NCI-H2171 (cell line): ENCODE measurements at regions not wholly inside any gene's neighbourhood (a gene's known extent, or its start where the extent isn't known, plus 50 kb on each side); places are given as distances from the start of the nearest gene placed in this dataset.

Source experiments
- DNase-seq: peaks from one replicate; lab custom pipeline; 2025; lab: John Stamatoyannopoulos, UW

DNA sequence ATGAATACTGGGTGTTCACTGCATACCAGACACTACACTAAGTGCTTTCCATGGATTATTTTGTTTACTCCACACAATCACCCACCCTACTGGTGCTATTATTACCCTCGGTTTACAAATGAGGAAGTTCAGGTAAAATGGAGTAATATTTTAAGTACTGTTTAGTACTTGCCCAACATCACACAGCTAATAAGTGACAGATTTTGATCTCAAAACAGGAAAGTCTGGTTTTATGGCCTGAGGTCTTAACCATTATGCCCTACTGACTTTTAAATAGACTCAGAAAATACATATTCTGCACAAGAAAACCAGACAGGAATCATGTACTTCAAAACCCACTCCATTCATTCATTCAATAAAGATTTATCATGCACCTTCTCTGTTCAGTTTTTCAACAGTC lies 431.0 kb upstream of the TLE4 start:
- no peak for DNase-seq

DNA sequence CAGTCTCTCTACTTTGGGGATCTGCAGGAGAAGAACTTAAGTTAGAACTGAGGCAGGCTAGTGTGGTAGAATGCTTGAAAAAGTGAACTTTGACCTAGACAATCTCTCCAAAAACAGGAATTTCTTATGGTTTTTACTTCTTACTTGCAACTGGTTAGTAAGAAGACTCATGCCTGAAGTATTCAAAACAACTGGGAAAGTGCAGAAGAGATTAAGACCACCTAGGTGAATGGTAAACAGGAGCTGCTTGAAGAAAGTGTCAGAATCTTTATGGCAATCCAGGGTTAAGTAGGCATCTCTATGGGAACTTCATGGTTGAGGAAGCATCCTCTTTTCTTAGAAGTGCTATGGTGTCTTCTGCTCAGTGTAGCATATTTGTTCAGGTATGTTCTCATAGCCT lies 428.6 kb upstream of the TLE4 start:
- no peak for DNase-seq

DNA sequence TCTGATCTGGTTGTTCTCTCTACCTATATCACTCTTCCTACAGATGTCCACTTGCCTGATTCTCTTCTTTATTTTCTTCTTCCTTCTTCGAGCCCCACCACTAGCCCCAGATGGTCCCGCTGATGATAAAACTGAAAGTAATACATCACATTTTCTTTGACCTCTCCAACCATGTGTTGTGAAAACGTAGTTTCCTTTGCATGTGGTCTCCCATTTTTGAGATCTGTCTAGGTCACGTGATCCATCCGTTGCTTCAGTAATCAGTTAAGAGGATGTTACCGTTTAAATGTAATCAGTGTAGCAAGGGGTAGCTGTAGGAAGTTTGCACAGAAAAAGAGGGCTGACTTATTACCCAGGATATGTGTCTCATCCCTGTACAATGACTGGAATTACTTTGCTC lies 426.3 kb upstream of the TLE4 start:
- DNase-seq = no peak

DNA sequence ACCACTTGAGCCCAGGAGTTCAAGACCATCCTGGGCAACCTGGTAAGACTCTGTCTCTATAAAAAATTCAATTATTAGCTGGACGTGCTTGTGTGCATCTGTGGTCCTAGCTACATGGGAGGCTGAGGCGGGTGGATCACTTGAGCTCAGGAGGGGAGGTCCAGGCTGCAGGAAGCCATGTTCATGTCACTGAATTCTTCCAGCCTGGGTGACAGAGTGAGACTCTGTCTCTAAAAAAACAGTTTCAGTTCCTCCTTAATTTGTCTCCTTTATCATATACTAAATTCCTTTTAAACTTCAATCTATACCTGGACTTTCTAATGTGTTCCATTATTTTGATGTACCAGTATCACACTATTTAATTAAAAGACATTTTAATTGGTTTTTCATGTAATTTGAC lies 422.2 kb upstream of the TLE4 start:
- no peak for DNase-seq

DNA sequence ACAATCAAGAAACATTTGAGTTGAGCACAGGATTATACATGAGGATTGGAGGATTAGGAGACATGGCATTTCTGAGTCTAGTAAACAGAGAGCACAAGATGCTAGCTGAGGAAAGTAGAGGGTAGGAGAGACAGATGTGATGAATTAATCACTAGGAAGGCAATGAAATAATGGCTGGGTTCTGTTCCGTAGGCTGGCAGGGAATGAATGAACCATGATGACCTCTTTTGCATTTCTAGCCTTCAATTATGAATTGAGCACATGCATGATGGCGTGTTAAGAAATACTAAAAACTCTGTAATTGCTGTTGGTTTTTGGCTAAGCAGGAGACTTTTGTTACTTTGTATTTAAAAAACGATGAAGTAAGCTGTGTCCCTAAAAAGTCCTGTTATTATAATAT lies 420.0 kb upstream of the TLE4 start:
- DNase-seq = no peak

DNA sequence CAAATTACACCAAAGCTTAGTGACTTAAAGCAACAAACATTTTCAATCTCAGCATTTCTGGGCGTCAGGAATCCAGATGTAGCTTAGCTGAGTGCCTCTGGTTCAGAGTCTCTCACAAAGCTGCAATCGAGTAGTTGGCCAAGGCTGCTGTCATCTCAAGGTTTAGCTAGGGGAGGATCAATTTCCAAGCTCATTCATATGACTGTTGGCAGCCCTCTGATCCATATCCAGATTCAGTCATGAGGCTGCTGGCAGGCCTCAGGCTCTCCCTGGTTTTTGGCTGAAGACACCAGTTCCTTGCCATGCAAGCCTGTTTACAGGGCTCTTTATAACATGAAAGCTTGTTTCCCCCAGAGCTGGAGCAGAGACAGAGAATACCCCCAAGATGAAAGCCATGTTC lies 419.5 kb upstream of the TLE4 start:
- no peak for DNase-seq

DNA sequence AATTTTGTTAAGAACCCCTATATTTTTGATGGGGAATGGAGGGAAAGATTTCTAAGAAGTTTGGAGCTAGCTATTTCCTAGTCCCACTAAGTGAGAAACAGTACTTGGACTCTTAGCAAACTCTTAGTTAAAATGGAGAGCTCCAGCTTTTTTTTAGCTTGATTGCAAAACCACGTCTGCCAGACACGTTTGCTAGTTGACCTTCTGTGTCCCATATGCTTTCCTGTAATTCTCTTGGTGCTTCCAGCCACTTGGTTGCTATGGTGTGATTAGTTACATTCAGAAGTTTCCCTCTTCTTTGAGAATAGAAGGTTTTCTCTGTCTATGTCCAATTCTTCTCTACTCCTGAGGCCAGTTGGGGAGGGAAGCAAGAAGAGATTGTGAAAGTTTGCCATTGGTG lies 417.0 kb upstream of the TLE4 start:
- no peak for DNase-seq

DNA sequence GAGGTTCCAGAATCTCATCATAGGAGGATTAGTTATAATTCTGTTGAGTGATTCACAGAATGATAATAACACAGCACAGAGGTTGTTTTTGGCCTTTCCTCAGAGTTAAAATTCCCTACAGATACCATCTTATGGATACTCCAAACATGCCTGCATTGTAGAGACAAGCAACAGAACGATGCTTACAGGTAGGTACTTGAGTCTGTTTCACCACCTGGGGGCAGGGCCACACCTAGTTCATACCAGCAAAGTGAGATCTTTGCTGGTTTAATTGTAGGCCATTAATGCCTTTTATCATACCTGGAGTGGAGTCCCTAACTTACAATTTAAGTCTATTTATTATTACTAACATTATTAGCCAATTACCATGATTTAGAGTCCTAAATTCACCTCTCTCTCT lies 416.5 kb upstream of the TLE4 start:
- no peak for DNase-seq

DNA sequence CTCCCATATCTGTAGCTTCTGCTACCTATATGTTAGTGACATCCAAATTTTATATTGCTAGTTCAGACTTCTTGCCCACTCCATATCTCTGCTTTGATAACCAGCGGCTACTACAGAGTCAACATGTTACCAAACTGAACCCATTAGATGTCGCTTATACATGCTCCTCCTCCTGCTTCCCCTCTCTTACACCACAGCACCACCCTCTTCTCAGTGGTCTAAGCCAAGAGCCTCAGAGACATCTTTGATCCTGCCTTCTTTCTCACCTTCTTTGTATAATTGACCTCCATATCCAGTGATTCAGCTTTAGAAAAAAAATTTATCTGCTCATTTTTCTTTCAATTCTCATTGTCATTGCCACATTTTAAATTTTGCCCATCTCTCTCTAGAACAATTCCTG lies 408.2 kb upstream of the TLE4 start:
- no peak for DNase-seq

DNA sequence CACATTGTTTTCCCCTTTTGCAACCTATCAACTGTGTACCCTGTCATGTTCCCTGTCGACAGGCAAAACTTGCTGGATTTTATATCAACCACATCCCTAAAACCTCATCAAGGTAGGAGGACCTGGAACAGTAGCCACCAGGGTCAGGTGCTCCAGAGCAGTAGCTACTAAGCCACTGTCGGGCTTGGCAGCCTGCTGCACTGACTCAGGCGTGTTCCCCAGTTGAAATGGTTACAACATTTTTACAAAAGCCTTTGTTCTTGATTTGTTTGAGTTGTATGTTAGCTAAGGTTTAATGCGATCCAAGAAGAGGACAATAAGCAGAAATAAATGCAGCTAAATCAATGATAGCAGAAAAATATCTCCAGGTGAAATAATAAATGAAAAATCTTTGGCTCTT lies 407.4 kb upstream of the TLE4 start:
- no peak for DNase-seq

DNA sequence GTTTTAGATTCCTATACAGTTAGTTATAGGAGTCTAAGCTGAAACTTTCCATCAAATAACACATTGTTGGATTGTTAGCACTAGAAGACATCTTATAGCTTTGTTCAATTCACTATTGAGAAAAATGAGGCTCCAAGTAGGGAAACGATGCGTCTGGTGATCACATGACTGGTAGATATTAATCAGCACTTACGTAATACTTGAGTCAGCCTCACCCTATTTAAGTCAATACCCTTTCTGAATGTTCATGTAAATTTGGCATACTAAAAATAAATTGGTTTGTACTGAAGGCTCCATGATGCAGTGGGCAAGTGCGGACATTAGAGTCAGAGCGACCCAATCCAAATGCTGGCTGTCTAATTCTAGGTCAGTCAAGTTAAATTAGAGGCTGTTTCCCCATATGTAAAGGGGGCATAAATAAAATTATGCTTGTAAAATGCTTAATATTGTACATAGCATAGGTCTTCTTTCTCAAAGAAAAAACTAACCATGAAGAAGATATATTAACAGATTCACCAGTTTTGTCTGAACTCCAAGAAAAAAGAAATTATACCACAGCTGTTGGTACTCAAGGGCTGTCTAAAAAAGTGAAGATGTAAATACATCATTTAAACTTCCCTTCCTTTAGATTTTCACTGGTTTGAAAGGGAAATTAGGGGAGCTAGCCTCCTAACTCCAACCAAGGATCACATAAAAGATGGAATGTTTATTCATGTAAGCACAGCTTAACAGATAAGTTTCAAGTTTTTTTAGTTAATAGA lies 406.6 kb upstream of the TLE4 start:
- DNase-seq = no peak

DNA sequence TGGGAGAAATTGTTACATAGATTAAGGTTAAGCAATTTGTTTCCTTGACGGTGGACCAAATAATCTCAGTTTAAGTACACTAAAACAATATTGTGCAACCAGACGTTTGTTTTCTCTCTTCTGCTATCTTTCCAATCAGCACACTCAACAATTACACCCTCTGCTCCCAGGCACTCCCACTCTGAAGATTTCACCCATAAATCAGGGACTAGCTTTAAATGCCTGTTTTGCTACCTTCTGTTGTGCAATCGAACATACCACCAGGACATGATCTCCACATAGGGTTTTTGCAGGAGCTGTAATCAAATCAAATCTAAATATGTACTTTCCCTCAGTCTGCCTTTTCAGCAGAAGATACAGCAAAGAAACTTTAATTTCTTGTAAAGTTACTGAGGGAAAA lies 405.8 kb upstream of the TLE4 start:
- no peak for DNase-seq

DNA sequence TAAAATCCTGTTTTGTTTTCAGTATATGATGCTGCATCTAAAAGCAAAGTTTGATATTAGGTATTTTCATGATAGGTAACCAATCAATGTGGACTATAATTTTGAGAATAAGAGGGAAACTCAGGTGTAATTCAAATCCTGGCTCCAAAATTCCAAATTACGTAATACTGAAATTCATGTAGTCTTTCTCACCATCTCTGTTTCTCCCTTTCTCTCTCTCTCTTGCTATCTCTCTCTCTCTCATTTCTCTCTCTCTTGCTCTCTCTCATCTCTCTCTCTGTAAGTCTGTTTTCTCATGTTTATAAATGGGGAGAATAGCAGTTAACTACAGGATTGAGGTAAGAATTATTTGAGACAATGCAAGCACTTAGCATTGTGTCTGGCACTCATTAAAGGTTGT lies 401.1 kb upstream of the TLE4 start:
- DNase-seq = no peak

DNA sequence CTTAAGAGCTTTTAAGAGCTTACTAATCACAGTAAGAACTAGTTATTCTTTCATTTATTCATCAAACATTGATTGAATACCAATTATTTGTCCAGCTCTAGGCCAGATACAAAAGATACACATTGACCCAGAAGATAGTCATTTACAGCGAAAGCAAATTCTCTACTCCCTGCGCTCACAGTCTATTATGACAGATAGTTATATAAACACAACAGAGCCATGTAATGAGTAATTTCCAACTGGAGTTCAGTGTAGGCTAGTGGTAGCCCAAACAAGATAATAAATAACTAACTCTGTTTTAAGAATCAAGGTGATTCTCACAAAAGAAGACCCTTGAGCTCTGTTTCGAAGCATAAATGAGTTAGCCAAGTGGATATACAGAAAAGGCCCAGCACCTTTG lies 397.8 kb upstream of the TLE4 start:
- DNase-seq = no peak

DNA sequence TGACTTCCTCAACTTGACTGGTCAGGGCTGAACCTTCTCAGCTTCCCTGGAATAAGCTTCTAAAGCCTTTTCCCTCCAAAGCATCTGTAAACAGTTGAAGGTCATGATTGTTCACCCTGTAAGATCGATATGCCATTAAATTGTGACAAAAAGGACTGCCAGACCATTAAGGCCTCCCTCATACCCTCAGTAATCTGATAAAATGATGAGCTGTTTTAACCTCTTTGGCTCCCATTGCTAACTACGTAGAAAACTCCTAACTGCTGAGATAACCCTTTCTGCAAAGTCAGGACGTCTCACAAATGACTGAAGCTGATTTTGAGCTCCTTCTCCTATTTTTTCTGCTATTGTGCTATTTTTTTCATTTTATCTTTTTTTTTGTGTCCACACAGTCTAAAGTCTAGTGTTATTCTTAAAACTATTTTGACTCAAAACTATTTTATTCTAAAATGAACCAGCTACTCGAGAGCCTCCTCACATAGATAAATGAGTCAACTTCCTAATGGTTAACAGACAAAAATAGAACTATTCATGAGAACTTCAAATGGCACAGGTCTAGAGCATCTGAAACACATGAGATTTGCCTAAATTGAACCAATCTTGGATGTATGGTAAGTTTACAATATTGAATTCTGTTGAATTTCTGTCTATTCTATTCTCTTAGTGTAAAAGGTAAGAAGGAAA lies 395.6 kb upstream of the TLE4 start:
- DNase-seq = no peak

DNA sequence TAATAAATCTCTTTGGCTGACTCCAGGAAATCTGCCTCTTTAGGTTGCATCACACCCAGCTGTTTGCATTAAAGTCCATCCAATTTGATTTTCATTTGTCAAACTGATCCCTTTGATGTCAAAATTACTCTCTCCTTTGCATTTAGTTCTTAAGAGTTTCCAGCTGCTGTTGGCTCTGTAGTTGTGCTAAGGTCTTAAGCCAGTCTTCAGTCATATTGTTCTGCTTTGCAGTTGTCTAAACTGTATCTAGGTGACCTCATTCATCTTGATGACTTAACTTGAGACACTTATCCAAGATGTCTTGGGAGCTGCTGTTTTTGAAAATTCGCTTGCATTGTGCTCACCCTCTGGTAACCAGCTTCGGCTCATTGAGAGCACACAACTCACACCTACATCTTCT lies 386.9 kb upstream of the TLE4 start:
- no peak for DNase-seq

DNA sequence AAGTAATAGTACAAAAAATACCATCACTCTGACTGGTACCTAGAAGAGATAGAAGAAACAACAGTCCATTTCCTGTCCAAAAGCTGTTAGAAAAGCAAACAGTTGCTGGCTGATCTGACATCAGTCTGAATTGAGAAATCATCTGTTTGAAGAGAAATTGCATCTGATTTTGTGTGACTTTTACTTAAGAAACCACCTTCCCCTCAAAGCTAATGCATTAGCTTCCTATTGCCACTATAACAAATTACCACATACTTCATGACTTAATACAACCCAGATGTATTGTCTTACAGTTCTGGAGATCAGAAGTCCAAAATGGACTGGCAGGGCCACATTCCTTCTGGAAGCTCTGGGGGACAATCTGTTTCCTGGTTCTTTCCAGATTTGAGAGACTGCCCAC lies 385.9 kb upstream of the TLE4 start:
- DNase-seq = no peak

DNA sequence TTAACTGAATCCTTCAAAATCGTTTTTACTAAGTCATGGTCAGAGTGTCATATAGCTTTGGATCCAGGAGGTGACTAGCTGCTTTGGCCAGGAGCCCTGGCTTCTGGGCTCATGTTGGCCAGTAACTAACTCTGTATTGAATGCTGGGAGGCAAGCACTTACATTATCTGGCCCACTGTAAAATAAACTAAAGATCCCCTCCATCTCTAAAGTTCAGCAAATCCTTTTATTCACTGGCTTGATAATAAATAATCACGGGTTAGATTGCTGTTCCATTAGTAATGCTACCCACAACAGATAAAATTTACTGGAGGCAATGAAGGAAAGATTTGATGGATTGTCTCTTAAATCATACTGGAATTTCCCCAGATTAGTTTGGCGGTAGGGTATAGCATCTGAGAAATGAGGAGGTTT lies 382.2 kb upstream of the TLE4 start:
- DNase-seq = no peak

DNA sequence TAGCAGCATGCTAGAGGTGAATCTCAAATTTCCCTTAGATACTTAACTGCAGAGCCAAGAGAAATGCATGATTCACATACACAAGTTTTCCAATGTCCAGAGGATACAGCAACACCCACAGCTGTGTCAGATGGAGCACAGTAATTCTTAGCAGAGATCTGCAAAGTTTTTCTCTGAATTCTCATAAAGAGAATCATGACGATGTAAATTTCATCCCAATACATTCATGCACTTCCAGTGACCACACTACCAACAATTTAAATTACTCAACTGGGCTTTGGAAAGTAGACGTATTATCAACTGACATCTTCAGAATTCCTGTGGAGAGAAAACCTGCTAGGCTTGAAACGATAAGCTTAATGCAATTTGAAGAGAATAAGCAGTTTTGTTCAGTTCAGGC lies 378.8 kb upstream of the TLE4 start:
- no peak for DNase-seq

DNA sequence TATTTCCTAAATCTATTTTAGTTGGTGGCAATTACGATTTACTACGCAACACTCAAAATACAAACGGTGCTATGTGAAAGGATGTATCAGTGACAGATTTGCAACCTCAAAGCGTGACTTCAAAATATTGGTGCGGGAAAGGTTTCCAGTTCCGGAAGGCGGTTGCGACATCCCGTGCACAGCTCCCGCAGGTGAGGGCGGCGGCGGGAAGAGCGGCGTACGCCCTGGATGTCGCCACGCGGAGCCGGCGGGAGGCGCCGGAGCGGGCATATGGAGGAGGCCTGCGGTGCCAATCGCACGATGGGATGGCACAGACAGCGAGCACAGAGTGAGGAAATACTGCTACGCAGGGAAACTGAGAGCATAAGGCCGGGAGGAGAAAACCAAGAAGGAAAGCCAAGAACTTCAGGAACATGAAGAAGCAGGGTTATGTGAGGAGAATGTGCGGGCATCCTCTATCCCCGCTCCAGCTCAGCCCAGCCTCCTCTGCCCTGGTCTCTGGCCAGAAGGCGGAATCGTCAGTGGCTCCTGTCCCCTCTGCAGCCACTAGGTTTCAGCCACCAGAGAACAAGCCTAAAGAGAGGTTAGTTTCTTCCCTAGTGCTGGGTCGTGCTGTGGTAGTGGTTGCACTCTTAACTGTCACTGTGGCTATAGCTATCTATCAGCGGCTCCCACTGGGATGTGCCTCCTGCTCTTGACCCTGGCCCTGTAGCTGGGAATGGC lies 378.1 kb upstream of the TLE4 start:
- no peak for DNase-seq

DNA sequence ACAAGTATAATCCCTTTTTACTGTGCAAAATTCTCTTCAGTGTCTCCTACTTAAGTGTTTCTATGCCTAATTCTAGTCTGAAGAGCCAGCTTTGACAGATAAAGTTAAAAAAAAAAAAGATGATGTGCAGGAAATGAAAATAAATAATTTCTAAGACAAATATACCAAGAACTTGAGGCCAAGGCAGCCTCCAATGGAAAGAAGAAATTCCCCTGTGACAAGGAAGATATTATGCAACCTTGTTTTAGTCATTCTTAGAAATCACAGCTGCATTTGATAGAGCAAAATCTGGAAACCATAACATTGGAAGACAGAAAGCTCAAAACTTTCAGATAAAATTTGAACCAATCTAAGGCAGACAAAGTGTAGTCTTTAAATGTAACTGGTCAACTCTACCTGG lies 375.9 kb upstream of the TLE4 start:
- no peak for DNase-seq

DNA sequence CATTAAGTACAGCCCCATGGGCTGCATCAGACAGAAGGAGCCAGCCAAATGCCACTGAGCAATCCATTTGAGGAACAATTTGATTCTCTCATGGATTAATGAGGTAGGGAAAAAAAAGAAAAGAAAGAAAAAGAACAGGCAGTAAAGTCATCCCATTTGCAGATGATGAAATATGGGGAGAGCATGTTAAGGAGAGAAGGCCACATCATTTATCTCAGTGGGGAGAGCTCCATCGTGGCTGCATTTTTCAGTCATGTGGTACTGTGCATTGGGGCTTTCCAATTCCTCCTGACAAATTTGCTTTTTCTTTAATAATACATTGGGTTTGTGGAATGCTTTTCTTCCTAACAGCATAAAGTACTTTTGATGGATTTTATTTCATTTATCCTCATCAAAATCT lies 375.2 kb upstream of the TLE4 start:
- DNase-seq = no peak

DNA sequence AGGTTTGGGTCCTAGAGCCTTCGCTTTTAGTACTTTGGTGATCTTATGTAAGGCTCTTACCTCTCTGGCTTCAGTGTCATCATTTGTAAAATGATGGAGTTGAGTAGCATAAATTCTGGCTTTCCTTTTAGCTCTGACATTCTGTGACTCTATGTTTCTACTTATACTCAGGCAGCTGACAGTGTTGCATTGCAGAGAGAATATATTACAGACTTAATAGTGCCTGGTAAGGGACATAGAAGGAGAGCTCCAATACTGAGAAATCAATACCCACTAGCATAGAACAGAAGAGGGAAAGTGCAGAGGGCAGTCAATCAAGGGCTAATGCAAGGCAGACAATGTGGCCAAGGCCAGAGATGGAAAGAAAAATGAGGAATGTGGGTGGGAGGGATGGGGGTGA lies 371.4 kb upstream of the TLE4 start:
- no peak for DNase-seq
